ENCODE measurements at regions not wholly inside any gene's neighbourhood (a gene's known extent, or its start where the extent isn't known, plus 50 kb on each side); places are given as distances from the start of the nearest gene placed in this dataset.

DNA sequence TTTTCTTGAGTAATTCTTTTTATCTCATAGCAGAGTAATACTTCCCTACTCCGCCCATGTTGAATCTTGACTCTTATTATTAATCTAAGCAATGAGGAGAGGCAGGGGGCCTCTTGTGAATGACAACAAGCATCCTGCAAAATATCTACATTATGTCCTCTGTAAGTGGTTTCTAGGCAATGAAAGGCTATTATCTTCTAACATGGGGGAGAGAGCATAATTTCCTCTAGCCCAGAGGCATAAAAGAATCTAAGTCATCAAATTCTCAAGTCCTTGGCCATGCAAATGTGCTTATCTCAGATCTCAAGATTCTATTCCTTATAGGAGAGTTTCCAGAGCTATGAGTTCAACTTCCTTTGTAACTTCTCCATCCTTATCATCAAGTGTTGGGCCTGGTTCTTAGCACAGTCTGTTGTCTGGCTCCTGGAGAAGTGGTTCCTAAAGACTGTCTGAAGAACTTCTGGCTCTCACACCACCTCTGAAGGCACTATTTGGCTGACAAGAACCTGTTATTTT lies 423.1 kb upstream of the INTU start:
- TF ChIP-seq EZH2phosphoT487 (IDR thresholded peaks at IDR 0.05; ENCODE audit: insufficient read depth, low read depth) (no peak), EZH2 (IDR thresholded peaks at IDR 0.05; ENCODE audit: insufficient read depth, poor library complexity, severe bottlenecking) (no peak)

All from GM23248 (cell line).